LHCN-M2 (cell line): ENCODE measurements at regions not wholly inside any gene's neighbourhood (a gene's known extent, or its start where the extent isn't known, plus 50 kb on each side); places are given as distances from the start of the nearest gene placed in this dataset.
"Not testable (repeated sequence)": the region's sequence is repeated elsewhere in the genome, so short reads cannot be mapped to it uniquely, and the experiment has no call there.

Experiments
- DNase-seq: peaks from one replicate; pipeline ENCODE4 v3.0.0-alpha.2; 2012; ENCODE audit warnings: low read depth

- DNase-seq: no peak
Measured at GRCh38 chr6:14754751-14755513, 490.9 kb upstream of the JARID2 start.

- DNase-seq: no peak
Measured at GRCh38 chr6:14756340-14756739, 489.5 kb upstream of the JARID2 start.

GRCh38 chr6:14757014-14757413 lies 488.9 kb upstream of the JARID2 start:
- DNase-seq: no peak

- no peak for DNase-seq
Measured at GRCh38 chr6:14757418-14757817, 488.5 kb upstream of the JARID2 start.

- no peak for DNase-seq
Measured at GRCh38 chr6:14758421-14759081, 487.3 kb upstream of the JARID2 start.

- DNase-seq: no peak
Measured at GRCh38 chr6:14759976-14760672, 485.7 kb upstream of the JARID2 start.

- no peak for DNase-seq
Measured at GRCh38 chr6:14762077-14762476, 483.8 kb upstream of the JARID2 start.

GRCh38 chr6:14763139-14763538 lies 482.7 kb upstream of the JARID2 start:
- peak; percentile 57 for DNase-seq

GRCh38 chr6:14763616-14764015 lies 482.3 kb upstream of the JARID2 start:
- DNase-seq: no peak

GRCh38 chr6:14765106-14765505 lies 480.8 kb upstream of the JARID2 start:
- peak; percentile 23 for DNase-seq

- no peak for DNase-seq
Measured at GRCh38 chr6:14765721-14766390, 480.0 kb upstream of the JARID2 start.

- DNase-seq: no peak
Measured at GRCh38 chr6:14766391-14766994, 479.4 kb upstream of the JARID2 start.

- DNase-seq: no peak
Measured at GRCh38 chr6:14767226-14767625, 478.6 kb upstream of the JARID2 start.

- DNase-seq: no peak
Measured at GRCh38 chr6:14770040-14770439, 475.8 kb upstream of the JARID2 start.

- peak; percentile 44 for DNase-seq
Measured at GRCh38 chr6:14770572-14770971, 475.3 kb upstream of the JARID2 start.

- DNase-seq: no peak
Measured at GRCh38 chr6:14771016-14771415, 474.9 kb upstream of the JARID2 start.

GRCh38 chr6:14772188-14772587 lies 473.7 kb upstream of the JARID2 start:
- no peak for DNase-seq

GRCh38 chr6:14775528-14775927 lies 470.3 kb upstream of the JARID2 start:
- no peak for DNase-seq

GRCh38 chr6:14776307-14776706 lies 469.6 kb upstream of the JARID2 start:
- DNase-seq: no peak

GRCh38 chr6:14781772-14782525 lies 463.9 kb upstream of the JARID2 start:
- no peak for DNase-seq

- DNase-seq: not testable (repeated sequence)
Measured at GRCh38 chr6:14782921-14783464, 462.9 kb upstream of the JARID2 start.
